ENCODE measurements at regions not wholly inside any gene's neighbourhood (a gene's known extent, or its start where the extent isn't known, plus 50 kb on each side); places are given as distances from the start of the nearest gene placed in this dataset.
"Not testable (repeated sequence)": the region's sequence is repeated elsewhere in the genome, so short reads cannot be mapped to it uniquely, and the experiment has no call there.

DNA sequence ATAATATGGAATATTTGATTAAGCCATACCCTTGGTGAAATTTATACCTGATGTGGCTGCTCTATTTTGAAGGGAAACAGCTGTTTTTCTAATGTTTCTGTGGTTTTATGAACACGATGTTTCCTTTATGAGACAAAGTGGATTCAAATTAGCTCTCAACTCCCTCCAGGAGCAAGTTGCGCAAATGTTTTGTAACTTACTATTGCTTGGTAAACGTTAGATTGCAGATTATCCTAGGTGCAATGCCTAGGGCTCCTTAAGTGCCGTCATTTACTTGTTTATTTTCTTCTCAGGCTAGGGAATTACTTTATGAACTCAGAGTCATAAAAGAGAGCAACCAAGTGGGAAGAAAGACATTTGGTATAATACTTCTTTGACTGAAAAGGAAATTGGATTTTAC, 763.1 kb downstream of the TAF11L14 start:
- ATAC-seq (ENCODE audit: insufficient read depth, low FRiP score): no peak
- Histone ChIP-seq H3K27ac (ENCODE audit: low read depth in 1 of 2, low read length in 1 of 2) (no peak overlapping the region), H3K27me3 (ENCODE audit: control insufficient read depth in 3 of 3, insufficient read depth in 3 of 3, low read length in 2 of 3) (no peaks in the 10 kb centered on the region), H3K4me1 (ENCODE audit: control insufficient read depth in 5 of 5, insufficient read depth in 5 of 5, low read length in 5 of 5) (peaks cover 0 to 30% (median 7%) of the 10 kb centered on the region in 5 donors), H3K9ac (ENCODE audit: insufficient read depth in 1 of 2, low read length in 2 of 2) (no peak overlapping the region), H3K36me3 (ENCODE audit: control insufficient read depth in 4 of 4, insufficient read depth in 4 of 4, low read length in 4 of 4) (no peaks in the 10 kb centered on the region), H3K4me3 (no peak overlapping the region), H3K9me3 (ENCODE audit: control insufficient read depth in 4 of 4, insufficient read depth in 3 of 4, low read length in 3 of 4) (peaks cover 0 to 3% (median 0%) of the 10 kb centered on the region in 4 donors)
- no peak for TF ChIP-seq CTCF (IDR thresholded peaks at IDR 0.05; ENCODE audit: control extremely low read depth, extremely low read depth)
- WGBS, 2 donors: 15 to 30% methylated on average over 4 of the region's 4 CpGs
- DNase-seq: peak in 1 of 3 donors; percentile 13

- no peak overlapping the region for H3K27ac ChIP-seq (ENCODE audit: low read depth in 1 of 2, low read length in 1 of 2)
- H3K36me3 ChIP-seq (ENCODE audit: control insufficient read depth in 4 of 4, insufficient read depth in 4 of 4, low read length in 4 of 4): no peaks in the 10 kb centered on the region
- no peak for TF ChIP-seq CTCF (IDR thresholded peaks at IDR 0.05; ENCODE audit: control extremely low read depth, extremely low read depth)
- no peak overlapping the region for H3K4me3 ChIP-seq
- ATAC-seq (ENCODE audit: insufficient read depth, low FRiP score) (no peak), DNase-seq (peak in 2 of 3 donors; percentile 87 to 94)
- no peak overlapping the region for H3K9ac ChIP-seq (ENCODE audit: insufficient read depth in 1 of 2, low read length in 2 of 2)
- WGBS, 2 donors: 45 to 63% methylated on average over 2 of the region's 2 CpGs
- H3K27me3 ChIP-seq (ENCODE audit: control insufficient read depth in 3 of 3, insufficient read depth in 3 of 3, low read length in 2 of 3): no peaks in the 10 kb centered on the region
- H3K9me3 ChIP-seq (ENCODE audit: control insufficient read depth in 4 of 4, insufficient read depth in 3 of 4, low read length in 3 of 4): peaks cover 0 to 3% (median 0%) of the 10 kb centered on the region in 4 donors
- H3K4me1 ChIP-seq (ENCODE audit: control insufficient read depth in 5 of 5, insufficient read depth in 5 of 5, low read length in 5 of 5): peaks cover 0 to 30% (median 7%) of the 10 kb centered on the region in 5 donors
Observed at GRCh38 chr5:18397891-18398290, 763.6 kb downstream of the TAF11L14 start.

DNA sequence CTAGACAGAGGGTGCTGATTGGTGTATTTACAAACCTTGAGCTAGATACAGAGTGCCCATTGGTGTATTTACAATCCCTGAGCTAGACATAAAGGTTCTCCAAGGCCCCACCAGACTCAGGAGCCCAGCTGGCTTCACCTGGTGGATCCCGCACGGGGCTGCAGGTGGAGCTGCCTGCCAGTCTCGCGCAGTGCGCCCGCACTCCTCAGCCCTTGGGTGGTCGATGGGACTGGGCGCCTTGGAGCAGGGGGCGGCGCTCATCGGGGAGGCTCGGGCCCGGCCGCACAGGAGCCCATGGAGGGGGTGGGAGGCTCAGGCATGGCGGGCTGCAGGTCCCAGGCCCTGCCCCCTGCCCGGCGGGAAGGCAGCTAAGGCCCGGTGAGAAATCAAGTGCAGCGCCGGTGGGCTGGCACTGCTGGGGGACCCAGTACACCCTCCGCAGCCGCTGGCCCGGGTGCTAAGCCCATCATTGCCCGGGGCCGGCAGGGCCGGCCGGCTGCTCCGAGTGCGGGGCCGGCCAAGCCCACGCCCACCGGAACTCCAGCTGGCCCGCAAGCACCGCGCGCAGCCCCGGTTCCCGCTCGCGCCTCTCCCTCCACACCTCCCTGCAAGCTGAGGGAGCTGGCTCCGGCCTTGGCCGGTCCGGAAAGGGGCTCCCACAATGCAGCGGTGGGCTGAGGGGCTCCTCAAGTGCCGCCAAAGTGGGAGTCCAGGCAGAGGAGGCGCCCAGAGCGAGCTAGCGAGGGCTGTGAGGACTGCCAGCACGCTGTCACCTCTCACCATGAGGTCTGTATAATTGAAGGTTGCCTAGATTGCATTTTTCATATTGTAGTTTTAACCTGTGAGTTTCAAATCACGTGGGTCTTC, 765.4 kb downstream of the TAF11L14 start:
- DNase-seq; H3K4me3 ChIP-seq; ATAC-seq (ENCODE audit: insufficient read depth, low FRiP score); H3K9me3 ChIP-seq (ENCODE audit: control insufficient read depth in 4 of 4, insufficient read depth in 3 of 4, low read length in 3 of 4); H3K36me3 ChIP-seq (ENCODE audit: control insufficient read depth in 4 of 4, insufficient read depth in 4 of 4, low read length in 4 of 4); H3K27ac ChIP-seq (ENCODE audit: low read depth in 1 of 2, low read length in 1 of 2); H3K9ac ChIP-seq (ENCODE audit: insufficient read depth in 1 of 2, low read length in 2 of 2); H3K27me3 ChIP-seq (ENCODE audit: control insufficient read depth in 3 of 3, insufficient read depth in 3 of 3, low read length in 2 of 3): not testable (repeated sequence)
- 94 to 95% methylated on average over 32 to 50 of the region's 50 CpGs for WGBS, 2 donors
- peaks cover 0 to 23% (median 7%) of the 10 kb centered on the region in 5 donors for H3K4me1 ChIP-seq (ENCODE audit: control insufficient read depth in 5 of 5, insufficient read depth in 5 of 5, low read length in 5 of 5)

DNA sequence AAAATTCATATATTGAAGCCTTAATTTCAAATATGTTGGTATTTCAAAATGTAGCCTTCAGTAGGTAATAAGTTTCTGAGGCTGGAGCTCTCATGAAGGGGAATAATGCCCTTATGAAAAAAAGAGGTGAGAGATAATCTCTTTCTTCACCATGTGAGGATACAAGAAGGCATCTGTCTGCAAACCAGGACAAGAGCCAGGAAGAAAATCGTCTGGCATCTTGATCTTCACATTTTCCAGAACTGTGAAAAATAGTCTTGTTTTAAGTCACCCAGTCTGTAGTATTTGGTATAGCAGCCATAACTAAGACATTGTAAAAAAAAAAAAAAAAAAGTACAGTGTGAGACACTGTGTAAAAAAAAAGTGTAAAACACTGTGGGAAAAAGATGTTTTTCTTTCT, 768.9 kb downstream of the TAF11L14 start:
- peaks cover 0 to 4% (median 0%) of the 10 kb centered on the region in 5 donors for H3K4me1 ChIP-seq (ENCODE audit: control insufficient read depth in 5 of 5, insufficient read depth in 5 of 5, low read length in 5 of 5)
- H3K27ac ChIP-seq (ENCODE audit: low read depth in 1 of 2, low read length in 1 of 2): no peak overlapping the region
- H3K27me3 ChIP-seq (ENCODE audit: control insufficient read depth in 3 of 3, insufficient read depth in 3 of 3, low read length in 2 of 3): no peaks in the 10 kb centered on the region
- H3K4me3 ChIP-seq: no peak overlapping the region
- WGBS, 2 donors: 50 to 74% methylated on average over 1 of the region's 1 CpG
- H3K9ac ChIP-seq (ENCODE audit: insufficient read depth in 1 of 2, low read length in 2 of 2): no peak overlapping the region
- H3K9me3 ChIP-seq (ENCODE audit: control insufficient read depth in 4 of 4, insufficient read depth in 3 of 4, low read length in 3 of 4): peaks cover 0 to 3% (median 0%) of the 10 kb centered on the region in 4 donors
- ATAC-seq (ENCODE audit: insufficient read depth, low FRiP score) (no peak), DNase-seq (no peak)
- no peaks in the 10 kb centered on the region for H3K36me3 ChIP-seq (ENCODE audit: control insufficient read depth in 4 of 4, insufficient read depth in 4 of 4, low read length in 4 of 4)
- TF ChIP-seq CTCF (IDR thresholded peaks at IDR 0.05; ENCODE audit: control extremely low read depth, extremely low read depth): no peak
